Cardiac fibroblast (primary cell): ENCODE measurements at regions not wholly inside any gene's neighbourhood (a gene's known extent, or its start where the extent isn't known, plus 50 kb on each side); places are given as distances from the start of the nearest gene placed in this dataset.

Experiments
- DNase-seq, 2 donors: peaks; one replicate each; pipeline versions ENCODE4 v3.0.0 to v3.0.0-alpha.2; 2010; ENCODE audit warnings: low read depth in 2 of 2
- H3K4me3 ChIP-seq, 2 donors: replicated peaks in 1 of 2; 1 replicate in 1 of 2; 2 replicates in 1 of 2; pipeline ENCODE4 v1.5.1; 2011; ENCODE audit warnings: low read depth in 2 of 2, low read length in 2 of 2, mild to moderate bottlenecking in 2 of 2, moderate library complexity in 1 of 2
- TF ChIP-seq, protein P1 (sequence below): IDR thresholded peaks from one replicate; pipeline ENCODE4 v1.5.1; 2011; ENCODE audit warnings: low read depth, mild to moderate bottlenecking, low read length, inconsistent platforms

DNA sequence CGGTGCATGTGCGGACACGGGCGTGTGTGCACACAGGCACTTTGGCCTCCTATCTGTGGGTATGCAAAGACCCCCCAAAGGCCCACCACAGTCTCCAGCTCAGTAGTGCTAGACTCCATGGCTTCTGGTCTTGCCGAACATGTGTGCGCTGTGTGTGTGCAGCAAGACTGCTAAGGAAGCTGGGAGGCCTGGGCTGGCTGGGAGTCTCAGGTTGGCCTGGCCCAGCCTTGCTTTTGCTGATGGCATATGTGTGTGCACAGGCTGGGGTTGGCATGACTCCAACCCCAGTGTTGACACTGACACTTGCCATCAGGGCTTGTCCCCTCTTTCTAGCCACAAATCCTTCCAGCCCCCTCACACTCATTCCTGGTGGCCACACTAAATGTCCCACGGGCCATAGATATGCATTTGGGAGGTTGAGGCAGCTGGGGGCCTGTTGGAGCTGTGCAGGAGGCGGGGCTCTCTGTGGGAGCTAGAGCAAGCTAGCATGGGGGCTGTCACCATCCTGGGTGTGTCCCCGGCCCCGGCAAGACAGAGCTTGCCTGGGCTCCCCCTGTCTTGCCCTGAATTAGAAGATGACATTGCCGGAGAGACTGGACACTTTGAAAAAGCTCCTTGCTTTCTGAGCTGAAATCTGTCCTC lies 60.9 kb upstream of the NECTIN1 start:
- TF ChIP-seq, protein P1, sequence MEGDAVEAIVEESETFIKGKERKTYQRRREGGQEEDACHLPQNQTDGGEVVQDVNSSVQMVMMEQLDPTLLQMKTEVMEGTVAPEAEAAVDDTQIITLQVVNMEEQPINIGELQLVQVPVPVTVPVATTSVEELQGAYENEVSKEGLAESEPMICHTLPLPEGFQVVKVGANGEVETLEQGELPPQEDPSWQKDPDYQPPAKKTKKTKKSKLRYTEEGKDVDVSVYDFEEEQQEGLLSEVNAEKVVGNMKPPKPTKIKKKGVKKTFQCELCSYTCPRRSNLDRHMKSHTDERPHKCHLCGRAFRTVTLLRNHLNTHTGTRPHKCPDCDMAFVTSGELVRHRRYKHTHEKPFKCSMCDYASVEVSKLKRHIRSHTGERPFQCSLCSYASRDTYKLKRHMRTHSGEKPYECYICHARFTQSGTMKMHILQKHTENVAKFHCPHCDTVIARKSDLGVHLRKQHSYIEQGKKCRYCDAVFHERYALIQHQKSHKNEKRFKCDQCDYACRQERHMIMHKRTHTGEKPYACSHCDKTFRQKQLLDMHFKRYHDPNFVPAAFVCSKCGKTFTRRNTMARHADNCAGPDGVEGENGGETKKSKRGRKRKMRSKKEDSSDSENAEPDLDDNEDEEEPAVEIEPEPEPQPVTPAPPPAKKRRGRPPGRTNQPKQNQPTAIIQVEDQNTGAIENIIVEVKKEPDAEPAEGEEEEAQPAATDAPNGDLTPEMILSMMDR: no peak
- no peak for DNase-seq
- H3K4me3 ChIP-seq: no peak overlapping the region

DNA sequence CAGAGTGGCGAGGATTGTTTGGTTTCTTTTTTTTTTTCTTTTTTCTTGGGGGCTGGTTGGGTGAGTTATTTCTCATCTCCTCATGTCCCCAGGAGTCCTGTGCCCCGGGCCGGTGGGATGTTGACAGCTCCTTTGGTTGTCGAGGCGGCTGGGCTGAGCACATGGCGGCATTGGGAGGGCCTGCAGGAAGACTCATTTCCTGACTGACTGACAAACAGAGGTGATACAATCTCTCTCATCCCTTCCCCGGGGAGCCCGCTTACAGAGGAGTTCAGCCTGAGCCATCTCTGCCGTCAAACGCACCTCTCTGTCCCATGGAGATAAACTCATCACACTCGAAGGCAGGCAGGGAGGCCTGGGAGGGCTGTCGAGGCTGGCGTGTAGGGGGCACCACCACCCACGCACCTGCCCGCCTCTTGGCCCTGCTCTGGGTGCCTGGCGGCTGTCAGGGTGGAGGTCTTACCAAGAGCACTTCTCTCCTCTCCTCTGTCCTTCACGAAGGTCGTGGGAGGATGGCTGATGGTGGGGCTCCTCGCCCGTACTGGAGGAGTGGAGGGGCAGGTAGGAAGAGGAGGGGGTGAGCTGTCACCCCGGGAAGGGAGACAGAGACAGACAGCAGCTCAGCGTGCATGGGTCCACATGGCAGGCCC lies 60.0 kb upstream of the NECTIN1 start:
- no peak overlapping the region for H3K4me3 ChIP-seq
- DNase-seq: no peak
- TF ChIP-seq, protein P1: no peak

DNA sequence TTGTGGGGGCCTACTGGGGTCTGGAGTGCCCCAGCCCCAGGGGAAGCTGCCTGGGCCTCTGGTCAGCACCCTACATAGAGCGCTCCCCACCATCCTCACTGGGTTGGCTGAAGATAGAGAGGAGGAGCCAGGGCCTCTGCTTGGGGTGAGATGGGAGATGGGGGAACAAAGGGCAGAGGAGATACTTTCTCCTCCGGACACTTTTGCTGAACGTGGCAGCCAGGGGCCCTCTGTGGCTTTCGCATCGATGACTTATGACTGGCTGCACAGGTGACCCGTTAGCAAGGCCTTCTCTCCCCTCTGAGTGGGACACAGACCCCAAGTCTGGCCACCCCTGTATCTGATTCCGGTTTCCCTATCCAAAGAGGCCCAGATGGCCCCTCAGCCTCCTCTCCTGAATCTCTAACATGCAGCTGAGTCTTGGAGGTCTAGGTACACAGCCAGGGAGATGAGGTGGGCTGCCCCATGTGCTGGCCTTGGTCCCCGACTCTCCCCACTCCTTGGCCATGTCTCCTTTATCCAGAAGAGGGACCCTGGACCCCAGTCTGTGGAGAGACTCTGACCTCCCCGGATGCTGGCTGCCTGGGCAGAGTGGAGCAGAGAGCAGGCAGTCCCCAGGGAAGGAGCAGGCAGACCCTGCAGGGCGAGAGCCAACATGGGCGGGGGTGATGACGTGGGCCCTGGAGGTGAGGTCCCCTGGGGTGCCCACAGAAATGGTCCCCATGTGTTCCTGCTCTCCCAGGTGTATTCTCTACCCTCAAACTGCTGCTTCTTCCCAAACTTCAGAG lies 59.3 kb upstream of the NECTIN1 start:
- H3K4me3 ChIP-seq: no peak overlapping the region
- TF ChIP-seq, protein P1: no peak
- no peak for DNase-seq

DNA sequence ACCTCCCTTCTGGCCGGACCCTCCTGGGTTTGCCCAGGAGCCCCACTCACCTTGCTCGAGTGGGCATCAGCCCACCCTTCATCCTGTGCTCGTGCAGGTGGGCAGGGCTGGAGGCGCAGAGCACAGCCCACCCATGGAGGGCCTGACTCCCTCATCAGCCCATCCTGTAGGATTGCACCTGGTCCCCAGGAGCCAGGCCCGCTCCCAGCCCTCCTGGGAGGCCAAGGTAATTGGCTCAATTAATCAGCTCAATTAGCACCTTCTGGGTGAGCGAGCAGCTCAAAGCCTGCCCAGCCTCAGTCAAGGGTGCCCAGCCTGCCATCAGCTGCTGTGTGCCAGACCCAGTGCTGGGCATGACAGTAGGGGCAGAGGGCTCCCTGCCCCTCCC lies 58.1 kb upstream of the NECTIN1 start:
- H3K4me3 ChIP-seq: no peak overlapping the region
- TF ChIP-seq, protein P1: no peak
- DNase-seq: no peak

DNA sequence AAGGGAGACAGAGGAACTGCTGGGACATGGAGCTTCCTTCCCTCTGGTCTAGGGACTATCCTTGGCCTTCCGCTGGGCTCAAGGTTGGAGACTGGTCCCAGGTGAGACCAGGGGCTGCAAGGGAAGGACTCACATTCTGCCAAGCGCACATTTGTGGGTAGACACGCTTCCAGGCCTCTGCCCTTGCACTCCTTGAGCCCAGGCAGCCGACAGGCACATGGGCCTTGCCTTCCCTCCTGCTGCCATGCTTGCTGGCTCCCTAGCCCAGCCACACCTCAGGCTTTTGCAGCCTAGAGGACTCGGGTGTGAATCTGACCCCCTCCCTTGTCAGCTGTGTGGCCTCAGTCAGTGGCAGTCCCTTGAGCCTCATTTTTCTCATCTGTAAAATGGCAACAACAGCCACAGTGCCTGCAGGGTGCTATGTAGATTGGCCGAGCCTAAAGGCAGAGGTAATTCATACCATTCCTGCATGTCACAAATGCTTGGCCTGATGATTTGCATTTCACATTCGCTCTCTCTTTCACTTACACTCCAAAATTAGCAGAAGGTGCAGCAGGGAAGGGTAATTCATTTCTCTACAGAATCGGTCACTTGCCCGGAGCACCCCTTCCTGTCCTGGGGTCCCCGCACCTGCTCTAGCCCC lies 57.6 kb upstream of the NECTIN1 start:
- no peak for DNase-seq
- H3K4me3 ChIP-seq: no peak overlapping the region
- TF ChIP-seq, protein P1: no peak

DNA sequence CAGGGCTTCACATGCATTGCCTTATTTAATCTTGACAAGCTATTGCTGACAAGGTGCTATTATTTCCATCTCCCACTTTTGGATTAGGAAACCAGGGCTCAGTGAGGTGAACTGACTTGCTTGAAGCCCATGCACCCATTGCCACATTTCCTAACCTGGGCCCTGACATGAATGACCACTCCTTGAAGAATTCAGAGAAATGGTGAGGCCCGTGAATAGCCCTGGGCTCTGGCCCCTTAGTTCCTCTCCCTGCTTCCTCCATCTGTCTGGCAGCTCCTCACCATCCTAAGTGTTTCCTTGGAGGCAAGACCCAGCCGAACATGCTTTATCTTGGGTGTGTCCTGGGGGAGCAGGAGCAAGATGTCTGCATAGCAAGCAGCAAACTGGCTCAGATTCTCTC lies 56.1 kb upstream of the NECTIN1 start:
- no peak for DNase-seq
- H3K4me3 ChIP-seq: no peak overlapping the region
- TF ChIP-seq, protein P1: no peak
